HFF-Myc (cell line): ENCODE measurements at regions not wholly inside any gene's neighbourhood (a gene's known extent, or its start where the extent isn't known, plus 50 kb on each side); places are given as distances from the start of the nearest gene placed in this dataset.

Experiments used
- DNase-seq: peaks from one replicate; pipeline ENCODE4 v3.0.0-alpha.2; 2011; ENCODE audit warnings: low read depth; ENCODE audit errors: extremely low read depth
- H3K4me3 ChIP-seq: replicated peaks from 2 replicates; pipeline ENCODE4 v1.5.1; 2011; ENCODE audit warnings: low read depth, mild to moderate bottlenecking, control low read depth, low read length
- CTCF ChIP-seq: IDR thresholded peaks from 2 replicates; pipeline ENCODE4 v1.5.1; 2012; ENCODE audit warnings: mild to moderate bottlenecking, low read depth, low read length, control low read depth; ENCODE audit errors: missing control alignments

- no peak for DNase-seq
- TF ChIP-seq CTCF: no peak
Measured at GRCh38 chr9:23524607-23525155, 301.4 kb downstream of the ELAVL2 start.

GRCh38 chr9:23526806-23527205 is 299.2 kb downstream of the ELAVL2 start:
- no peak for TF ChIP-seq CTCF
- H3K4me3 ChIP-seq: no peak overlapping the region
- no peak for DNase-seq

More at GRCh38 chr9:23524607-23525155, 301.4 kb downstream of the ELAVL2 start:
- no peak overlapping the region for H3K4me3 ChIP-seq

- no peak for DNase-seq
- H3K4me3 ChIP-seq: no peak overlapping the region
- no peak for TF ChIP-seq CTCF
Measured at GRCh38 chr9:23532282-23532681, 293.8 kb downstream of the ELAVL2 start.

- H3K4me3 ChIP-seq: no peak overlapping the region
- no peak for DNase-seq
- TF ChIP-seq CTCF: no peak
Measured at GRCh38 chr9:23537192-23538066, 288.6 kb downstream of the ELAVL2 start.

- no peak overlapping the region for H3K4me3 ChIP-seq
- no peak for TF ChIP-seq CTCF
- no peak for DNase-seq
Measured at GRCh38 chr9:23538067-23538402, 288.0 kb downstream of the ELAVL2 start.

GRCh38 chr9:23538461-23539003 is 287.5 kb downstream of the ELAVL2 start:
- no peak for DNase-seq
- no peak overlapping the region for H3K4me3 ChIP-seq
- no peak for TF ChIP-seq CTCF
